ENCODE measurements at regions not wholly inside any gene's neighbourhood (a gene's known extent, or its start where the extent isn't known, plus 50 kb on each side); places are given as distances from the start of the nearest gene placed in this dataset.

DNA sequence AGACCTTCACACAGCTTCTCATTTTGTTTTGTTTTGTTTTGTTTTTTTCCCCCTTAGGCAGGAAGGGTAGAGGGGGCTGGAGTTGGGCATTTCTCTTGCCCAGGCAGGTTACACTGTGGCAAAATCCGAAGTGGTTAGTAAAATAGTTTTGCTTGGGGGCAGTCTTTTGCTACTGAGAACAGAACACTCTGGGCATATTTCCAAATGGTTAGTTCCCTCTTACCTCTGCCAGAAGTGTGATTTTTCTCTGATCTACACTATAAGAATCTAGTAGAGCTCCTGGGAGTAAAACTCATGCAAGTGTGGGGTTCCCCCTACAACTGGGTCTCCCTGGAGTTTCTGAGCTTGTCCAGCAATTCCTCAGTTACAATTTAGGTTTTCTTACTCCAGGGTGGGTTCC is 61.7 kb downstream of the NPS start:
- no peaks in the 10 kb centered on the region for H3K4me1 ChIP-seq (ENCODE audit: control insufficient read depth, insufficient read depth, low read length)
- H3K9me3 ChIP-seq (ENCODE audit: control insufficient read depth, insufficient read depth, low read depth, low read length), result no peaks in the 10 kb centered on the region
- no peak for TF ChIP-seq BCL11B (tag by site-specific recombination; IDR thresholded peaks at IDR 0.05; ENCODE audit: low read depth)
- TF ChIP-seq, protein P1, sequence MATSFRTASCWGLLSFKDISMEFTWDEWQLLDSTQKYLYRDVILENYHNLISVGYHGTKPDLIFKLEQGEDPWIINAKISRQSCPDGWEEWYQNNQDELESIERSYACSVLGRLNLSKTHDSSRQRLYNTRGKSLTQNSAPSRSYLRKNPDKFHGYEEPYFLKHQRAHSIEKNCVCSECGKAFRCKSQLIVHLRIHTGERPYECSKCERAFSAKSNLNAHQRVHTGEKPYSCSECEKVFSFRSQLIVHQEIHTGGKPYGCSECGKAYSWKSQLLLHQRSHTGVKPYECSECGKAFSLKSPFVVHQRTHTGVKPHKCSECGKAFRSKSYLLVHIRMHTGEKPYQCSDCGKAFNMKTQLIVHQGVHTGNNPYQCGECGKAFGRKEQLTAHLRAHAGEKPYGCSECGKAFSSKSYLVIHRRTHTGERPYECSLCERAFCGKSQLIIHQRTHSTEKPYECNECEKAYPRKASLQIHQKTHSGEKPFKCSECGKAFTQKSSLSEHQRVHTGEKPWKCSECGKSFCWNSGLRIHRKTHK (tag by site-specific recombination; IDR thresholded peaks at IDR 0.05), result no peak
- TF ChIP-seq, protein P2, sequence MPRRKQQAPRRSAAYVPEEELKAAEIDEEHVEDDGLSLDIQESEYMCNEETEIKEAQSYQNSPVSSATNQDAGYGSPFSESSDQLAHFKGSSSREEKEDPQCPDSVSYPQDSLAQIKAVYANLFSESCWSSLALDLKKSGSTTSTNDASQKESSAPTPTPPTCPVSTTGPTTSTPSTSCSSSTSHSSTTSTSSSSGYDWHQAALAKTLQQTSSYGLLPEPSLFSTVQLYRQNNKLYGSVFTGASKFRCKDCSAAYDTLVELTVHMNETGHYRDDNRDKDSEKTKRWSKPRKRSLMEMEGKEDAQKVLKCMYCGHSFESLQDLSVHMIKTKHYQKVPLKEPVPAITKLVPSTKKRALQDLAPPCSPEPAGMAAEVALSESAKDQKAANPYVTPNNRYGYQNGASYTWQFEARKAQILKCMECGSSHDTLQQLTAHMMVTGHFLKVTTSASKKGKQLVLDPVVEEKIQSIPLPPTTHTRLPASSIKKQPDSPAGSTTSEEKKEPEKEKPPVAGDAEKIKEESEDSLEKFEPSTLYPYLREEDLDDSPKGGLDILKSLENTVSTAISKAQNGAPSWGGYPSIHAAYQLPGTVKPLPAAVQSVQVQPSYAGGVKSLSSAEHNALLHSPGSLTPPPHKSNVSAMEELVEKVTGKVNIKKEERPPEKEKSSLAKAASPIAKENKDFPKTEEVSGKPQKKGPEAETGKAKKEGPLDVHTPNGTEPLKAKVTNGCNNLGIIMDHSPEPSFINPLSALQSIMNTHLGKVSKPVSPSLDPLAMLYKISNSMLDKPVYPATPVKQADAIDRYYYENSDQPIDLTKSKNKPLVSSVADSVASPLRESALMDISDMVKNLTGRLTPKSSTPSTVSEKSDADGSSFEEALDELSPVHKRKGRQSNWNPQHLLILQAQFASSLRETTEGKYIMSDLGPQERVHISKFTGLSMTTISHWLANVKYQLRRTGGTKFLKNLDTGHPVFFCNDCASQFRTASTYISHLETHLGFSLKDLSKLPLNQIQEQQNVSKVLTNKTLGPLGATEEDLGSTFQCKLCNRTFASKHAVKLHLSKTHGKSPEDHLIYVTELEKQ (tag by site-specific recombination; IDR thresholded peaks at IDR 0.05; ENCODE audit: borderline replicate concordance), result no peak
- TF ChIP-seq ZNF561 (tag by site-specific recombination; IDR thresholded peaks at IDR 0.05; ENCODE audit: borderline replicate concordance), result no peak
- H3K27ac ChIP-seq (ENCODE audit: extremely low read depth, low read depth, low read length), result no peak overlapping the region
- H3K4me3 ChIP-seq (ENCODE audit: low read depth, low read length), result no peak overlapping the region
- H3K36me3 ChIP-seq (ENCODE audit: control insufficient read depth in 2 of 2, insufficient read depth in 1 of 2, low read length in 2 of 2), result no peaks in the 10 kb centered on the region
- POLR2A ChIA-PET, result no interaction called here
- CTCF ChIA-PET, result interaction anchor here (0.7 kb wide), 1 partner anchor 84 kb away, joined by 3 read pairs; no protein-coding TSS in a partner anchor

DNA sequence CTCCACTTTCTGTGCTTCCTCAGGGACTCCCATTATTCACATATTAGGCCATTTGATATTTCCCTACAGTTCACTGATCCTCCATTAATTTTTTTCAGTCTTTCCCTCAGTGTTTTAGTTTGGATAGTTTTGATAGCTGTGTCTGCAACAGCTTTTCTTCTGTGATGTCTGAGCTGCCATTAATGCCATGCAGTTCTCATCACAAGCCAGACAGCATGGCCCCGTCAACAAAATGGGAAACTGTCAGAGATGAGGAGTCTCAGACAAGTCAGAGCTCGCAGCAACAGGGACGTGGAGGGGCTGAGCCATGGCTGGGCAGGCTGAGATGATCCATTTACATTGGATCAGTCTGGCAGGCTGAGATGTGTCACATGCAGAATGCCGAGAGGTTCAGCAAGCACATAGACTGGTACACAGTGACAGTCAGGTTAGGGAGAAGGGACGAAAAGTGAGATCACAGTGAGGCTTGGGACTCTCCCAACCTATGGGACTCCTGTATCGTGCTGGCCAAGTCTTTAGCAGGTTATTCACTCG is 65.4 kb downstream of the NPS start:
- Histone ChIP-seq H3K4me1 (ENCODE audit: control insufficient read depth, insufficient read depth, low read length) (no peaks in the 10 kb centered on the region), H3K4me3 (ENCODE audit: low read depth, low read length) (no peak overlapping the region), H3K36me3 (ENCODE audit: control insufficient read depth in 2 of 2, insufficient read depth in 1 of 2, low read length in 2 of 2) (no peaks in the 10 kb centered on the region), H3K9me3 (ENCODE audit: control insufficient read depth, insufficient read depth, low read depth, low read length) (no peaks in the 10 kb centered on the region), H3K27ac (ENCODE audit: extremely low read depth, low read depth, low read length) (no peak overlapping the region)
- ChIA-PET POLR2A (no interaction called here), CTCF (no interaction called here)
- TF ChIP-seq ZNF302 (tag by site-specific recombination; IDR thresholded peaks at IDR 0.05; ENCODE audit: low read depth), result no peak

DNA sequence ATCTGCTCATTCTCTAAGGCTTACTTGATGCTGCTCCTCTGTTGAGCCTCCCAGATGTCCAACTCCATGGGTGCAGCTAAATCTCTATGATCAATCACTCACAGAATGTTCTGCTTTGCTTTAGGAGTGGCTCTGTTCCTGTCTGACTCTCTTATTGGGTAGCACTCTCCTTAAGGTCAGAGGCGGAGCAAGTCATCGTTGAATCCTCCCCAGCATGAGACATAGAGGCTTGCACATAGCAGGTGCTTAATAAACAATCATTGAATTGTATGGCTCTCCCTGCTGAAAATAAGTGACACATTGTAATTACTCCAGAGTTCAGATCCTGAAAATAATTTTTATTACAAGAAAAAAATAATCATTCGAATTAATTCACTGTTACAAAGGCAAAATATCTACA is 69.7 kb downstream of the NPS start:
- H3K27ac ChIP-seq (ENCODE audit: extremely low read depth, low read depth, low read length), result no peak overlapping the region
- no peak overlapping the region for H3K4me3 ChIP-seq (ENCODE audit: low read depth, low read length)
- H3K9me3 ChIP-seq (ENCODE audit: control insufficient read depth, insufficient read depth, low read depth, low read length), result no peaks in the 10 kb centered on the region
- no peaks in the 10 kb centered on the region for H3K4me1 ChIP-seq (ENCODE audit: control insufficient read depth, insufficient read depth, low read length)
- ChIA-PET POLR2A (no interaction called here), CTCF (no interaction called here)
- no peaks in the 10 kb centered on the region for H3K36me3 ChIP-seq (ENCODE audit: control insufficient read depth in 2 of 2, insufficient read depth in 1 of 2, low read length in 2 of 2)
- TF ChIP-seq BCL11A (tag by site-specific recombination; IDR thresholded peaks at IDR 0.05; ENCODE audit: low read depth), result no peak
- TF ChIP-seq ZNF155 (tag by site-specific recombination; IDR thresholded peaks at IDR 0.05), result no peak
- TF ChIP-seq, protein P3, sequence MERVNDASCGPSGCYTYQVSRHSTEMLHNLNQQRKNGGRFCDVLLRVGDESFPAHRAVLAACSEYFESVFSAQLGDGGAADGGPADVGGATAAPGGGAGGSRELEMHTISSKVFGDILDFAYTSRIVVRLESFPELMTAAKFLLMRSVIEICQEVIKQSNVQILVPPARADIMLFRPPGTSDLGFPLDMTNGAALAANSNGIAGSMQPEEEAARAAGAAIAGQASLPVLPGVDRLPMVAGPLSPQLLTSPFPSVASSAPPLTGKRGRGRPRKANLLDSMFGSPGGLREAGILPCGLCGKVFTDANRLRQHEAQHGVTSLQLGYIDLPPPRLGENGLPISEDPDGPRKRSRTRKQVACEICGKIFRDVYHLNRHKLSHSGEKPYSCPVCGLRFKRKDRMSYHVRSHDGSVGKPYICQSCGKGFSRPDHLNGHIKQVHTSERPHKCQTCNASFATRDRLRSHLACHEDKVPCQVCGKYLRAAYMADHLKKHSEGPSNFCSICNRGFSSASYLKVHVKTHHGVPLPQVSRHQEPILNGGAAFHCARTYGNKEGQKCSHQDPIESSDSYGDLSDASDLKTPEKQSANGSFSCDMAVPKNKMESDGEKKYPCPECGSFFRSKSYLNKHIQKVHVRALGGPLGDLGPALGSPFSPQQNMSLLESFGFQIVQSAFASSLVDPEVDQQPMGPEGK (tag by site-specific recombination; IDR thresholded peaks at IDR 0.05), result no peak
- TF ChIP-seq, protein P4, sequence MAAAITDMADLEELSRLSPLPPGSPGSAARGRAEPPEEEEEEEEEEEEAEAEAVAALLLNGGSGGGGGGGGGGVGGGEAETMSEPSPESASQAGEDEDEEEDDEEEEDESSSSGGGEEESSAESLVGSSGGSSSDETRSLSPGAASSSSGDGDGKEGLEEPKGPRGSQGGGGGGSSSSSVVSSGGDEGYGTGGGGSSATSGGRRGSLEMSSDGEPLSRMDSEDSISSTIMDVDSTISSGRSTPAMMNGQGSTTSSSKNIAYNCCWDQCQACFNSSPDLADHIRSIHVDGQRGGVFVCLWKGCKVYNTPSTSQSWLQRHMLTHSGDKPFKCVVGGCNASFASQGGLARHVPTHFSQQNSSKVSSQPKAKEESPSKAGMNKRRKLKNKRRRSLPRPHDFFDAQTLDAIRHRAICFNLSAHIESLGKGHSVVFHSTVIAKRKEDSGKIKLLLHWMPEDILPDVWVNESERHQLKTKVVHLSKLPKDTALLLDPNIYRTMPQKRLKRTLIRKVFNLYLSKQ (tag by site-specific recombination; IDR thresholded peaks at IDR 0.05; ENCODE audit: borderline replicate concordance), result no peak
- TF ChIP-seq, protein P1 (tag by site-specific recombination; IDR thresholded peaks at IDR 0.05), result no peak
- TF ChIP-seq ZNF394 (tag by site-specific recombination; IDR thresholded peaks at IDR 0.05; ENCODE audit: borderline replicate concordance), result no peak
- no peak for TF ChIP-seq ZNF664 (tag by site-specific recombination; IDR thresholded peaks at IDR 0.05)
- no peak for TF ChIP-seq ZNF707 (tag by site-specific recombination; IDR thresholded peaks at IDR 0.05)
- TF ChIP-seq, protein P5, sequence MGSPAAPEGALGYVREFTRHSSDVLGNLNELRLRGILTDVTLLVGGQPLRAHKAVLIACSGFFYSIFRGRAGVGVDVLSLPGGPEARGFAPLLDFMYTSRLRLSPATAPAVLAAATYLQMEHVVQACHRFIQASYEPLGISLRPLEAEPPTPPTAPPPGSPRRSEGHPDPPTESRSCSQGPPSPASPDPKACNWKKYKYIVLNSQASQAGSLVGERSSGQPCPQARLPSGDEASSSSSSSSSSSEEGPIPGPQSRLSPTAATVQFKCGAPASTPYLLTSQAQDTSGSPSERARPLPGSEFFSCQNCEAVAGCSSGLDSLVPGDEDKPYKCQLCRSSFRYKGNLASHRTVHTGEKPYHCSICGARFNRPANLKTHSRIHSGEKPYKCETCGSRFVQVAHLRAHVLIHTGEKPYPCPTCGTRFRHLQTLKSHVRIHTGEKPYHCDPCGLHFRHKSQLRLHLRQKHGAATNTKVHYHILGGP (tag by site-specific recombination; IDR thresholded peaks at IDR 0.05), result no peak
- TF ChIP-seq, protein P6, sequence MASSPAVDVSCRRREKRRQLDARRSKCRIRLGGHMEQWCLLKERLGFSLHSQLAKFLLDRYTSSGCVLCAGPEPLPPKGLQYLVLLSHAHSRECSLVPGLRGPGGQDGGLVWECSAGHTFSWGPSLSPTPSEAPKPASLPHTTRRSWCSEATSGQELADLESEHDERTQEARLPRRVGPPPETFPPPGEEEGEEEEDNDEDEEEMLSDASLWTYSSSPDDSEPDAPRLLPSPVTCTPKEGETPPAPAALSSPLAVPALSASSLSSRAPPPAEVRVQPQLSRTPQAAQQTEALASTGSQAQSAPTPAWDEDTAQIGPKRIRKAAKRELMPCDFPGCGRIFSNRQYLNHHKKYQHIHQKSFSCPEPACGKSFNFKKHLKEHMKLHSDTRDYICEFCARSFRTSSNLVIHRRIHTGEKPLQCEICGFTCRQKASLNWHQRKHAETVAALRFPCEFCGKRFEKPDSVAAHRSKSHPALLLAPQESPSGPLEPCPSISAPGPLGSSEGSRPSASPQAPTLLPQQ (tag by site-specific recombination; IDR thresholded peaks at IDR 0.05), result no peak
- TF ChIP-seq ZNF558 (tag by site-specific recombination; IDR thresholded peaks at IDR 0.05), result no peak
- TF ChIP-seq ZNF610 (tag by site-specific recombination; IDR thresholded peaks at IDR 0.05; ENCODE audit: borderline replicate concordance), result no peak
- TF ChIP-seq MYNN (tag by site-specific recombination; IDR thresholded peaks at IDR 0.05; ENCODE audit: borderline replicate concordance), result no peak

Data from HEK293 (cell line).